ENCODE measurements at regions not wholly inside any gene's neighbourhood (a gene's known extent, or its start where the extent isn't known, plus 50 kb on each side); places are given as distances from the start of the nearest gene placed in this dataset.

DNA sequence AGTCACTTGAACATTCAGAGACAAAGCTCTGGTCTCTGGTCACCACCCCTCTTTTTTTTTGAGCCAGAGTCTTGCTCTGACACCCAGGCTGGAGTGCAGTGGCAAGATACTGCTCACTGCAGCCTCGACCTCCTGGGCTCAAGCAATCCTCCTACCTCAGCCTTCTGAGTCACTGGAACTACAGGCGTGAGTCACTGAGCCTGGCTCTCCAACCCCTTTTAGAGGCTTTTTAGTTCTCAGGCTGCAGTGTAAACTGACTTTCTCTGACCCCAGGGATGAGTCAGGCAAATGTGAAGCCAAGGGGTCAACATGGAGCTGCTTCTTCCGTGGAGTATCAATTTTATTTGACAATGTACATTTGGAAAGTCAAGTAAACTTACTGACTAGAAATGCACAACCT, 229.2 kb downstream of the PTTG2 start:
- no peak for DNase-seq

- DNase-seq, result no peak
Observed at GRCh38 chr4:38190717-38191178, 230.6 kb downstream of the PTTG2 start.

DNA sequence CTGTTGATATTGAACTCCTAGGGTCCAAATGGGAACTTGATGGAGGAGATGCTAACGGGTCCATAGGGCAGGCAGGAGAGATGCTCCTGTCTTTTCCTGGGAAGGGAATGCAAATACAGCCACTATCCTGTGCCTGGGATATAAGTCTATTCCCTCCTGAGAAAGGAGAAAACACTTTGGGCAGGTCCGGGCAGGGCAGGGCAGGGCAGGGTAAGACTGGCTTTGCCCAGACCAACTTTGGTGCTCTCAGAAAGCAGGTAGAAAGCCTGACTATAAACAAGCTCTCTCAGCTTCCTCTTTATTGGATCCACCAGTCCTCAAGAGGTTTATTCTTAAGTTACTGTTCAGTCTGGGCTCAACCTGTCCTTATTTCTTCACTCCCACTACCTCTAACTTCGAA, 232.3 kb downstream of the PTTG2 start:
- no peak for DNase-seq

GRCh38 chr4:38193236-38193863, 233.2 kb downstream of the PTTG2 start:
- DNase-seq, result no peak

GRCh38 chr4:38194047-38194602, 233.9 kb downstream of the PTTG2 start:
- DNase-seq, result no peak

DNA sequence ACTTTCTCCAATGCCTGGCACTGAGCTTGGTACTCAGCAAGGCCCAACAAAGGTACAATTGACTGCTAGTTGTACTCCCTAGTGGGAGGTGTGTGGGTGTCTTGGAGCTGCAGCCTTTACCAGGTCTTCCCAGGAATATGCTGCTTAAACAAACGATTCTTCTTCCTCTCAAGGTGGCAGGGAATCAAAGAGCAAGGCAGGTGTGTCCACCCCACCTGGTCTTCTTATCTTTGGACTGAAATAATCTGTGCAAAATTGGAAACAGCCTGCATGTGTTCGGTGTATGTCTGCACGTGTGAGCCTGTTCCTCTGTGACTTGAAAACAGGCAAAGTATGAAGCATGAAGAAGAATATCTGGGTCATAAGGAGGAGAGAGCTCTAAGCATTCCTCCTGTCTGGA, 235.3 kb downstream of the PTTG2 start:
- no peak for DNase-seq

DNA sequence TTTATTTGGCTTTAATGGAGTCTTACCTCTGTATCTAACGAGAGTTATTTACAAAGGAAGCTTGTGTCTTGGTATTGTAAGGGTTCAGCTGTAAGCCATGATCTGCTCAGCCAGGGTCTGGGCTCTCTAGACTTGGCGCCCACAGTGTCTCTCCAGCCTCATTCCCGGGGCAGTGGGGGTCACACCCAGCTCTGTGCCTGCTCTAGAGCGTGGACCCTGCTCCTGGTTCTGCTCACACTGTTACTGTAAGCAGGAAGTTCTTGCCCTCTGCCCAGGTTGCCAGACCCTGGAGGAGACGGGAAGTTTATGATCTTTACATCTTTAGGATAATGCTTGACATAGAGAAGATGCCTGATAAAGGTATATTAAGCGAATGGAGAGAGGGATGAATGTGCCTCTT, 235.7 kb downstream of the PTTG2 start:
- no peak for DNase-seq

DNA sequence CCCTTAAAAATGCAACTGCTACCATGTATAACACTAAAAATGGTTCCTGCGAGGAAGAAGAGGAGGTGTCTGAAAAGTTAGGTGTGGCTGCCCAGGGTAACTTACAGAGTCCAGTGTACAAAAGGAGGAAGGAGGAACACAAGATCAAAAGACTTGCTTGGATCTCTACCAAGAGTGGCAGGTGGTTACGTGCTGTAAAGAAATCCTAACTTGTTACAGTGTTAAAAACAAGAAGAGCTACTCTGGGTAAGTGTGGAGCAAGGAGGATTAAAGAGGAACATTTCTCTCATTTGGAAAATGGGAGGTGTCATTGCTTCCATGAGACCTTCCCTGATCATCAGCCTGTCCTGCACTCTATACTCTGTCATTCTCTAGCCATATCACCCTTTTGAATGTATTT, 242.0 kb downstream of the PTTG2 start:
- no peak for DNase-seq

DNA sequence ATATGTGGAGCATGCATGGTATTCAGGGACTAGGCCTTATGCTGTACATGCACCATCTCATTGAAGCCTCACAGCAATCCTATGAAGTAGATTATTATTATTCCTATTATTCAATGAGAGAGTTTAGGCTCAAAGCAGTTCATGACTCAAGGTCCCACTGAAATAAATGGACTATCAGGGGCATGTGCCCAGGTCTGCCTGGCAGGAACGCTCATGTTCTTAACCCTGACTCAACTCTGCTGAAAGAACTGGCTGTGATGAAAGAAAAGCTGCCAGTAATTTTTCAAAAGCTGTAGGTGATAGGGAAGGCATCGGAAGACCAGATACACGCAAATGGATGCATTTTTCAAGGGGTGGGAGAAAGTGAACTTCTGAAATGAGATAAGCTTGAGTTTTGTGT, 243.4 kb downstream of the PTTG2 start:
- DNase-seq, result no peak

DNA sequence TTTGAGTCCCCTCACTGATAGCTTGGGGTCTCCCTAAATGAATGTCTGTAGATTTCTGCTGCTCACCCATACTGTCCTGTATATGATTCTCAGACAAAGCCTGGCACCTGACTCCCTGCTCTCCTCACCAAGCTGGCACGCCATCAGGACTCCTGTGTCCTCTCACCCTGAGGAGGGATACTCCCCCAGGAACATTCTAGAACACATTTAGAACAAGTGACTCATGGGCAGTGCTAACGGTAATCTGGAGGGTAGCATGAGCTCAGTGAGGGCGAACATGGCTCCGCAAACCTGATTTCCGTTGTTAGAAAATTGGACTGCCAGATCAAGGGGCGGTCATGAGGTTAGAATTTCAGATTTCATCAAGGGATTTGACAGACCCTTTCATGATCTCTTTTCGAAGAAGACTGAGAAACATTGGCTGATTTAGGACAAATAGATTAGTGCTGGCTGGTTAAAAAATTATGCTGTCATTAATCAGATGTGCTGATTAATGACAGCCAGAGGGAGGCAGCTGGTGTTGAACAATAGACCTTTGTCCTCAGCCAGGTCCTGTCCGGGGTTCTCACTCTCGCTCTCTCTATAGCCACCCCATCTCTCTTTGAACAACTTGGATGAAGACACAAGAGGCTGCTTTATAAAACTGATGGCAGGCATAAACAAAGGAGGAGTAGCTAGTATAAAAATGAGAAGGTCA, 244.3 kb downstream of the PTTG2 start:
- DNase-seq, result no peak

GRCh38 chr4:38205261-38205660, 245.1 kb downstream of the PTTG2 start:
- DNase-seq, result no peak

DNA sequence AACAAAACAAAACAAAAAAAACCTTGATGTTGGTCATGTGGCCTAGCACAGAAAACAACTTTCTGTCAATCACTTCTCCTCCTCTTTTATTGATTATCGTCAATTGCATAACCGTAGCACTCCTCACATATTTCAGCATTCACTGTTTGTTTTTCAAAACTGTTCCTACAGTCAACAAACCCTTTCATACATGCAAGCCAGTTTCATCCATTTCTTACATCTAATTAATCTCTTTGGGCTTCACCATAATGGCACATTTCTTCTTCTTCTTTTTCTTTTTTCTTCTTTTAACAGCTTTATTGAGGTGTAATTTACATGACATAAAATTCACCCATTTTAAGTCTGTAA, 246.9 kb downstream of the PTTG2 start:
- no peak for DNase-seq

DNA sequence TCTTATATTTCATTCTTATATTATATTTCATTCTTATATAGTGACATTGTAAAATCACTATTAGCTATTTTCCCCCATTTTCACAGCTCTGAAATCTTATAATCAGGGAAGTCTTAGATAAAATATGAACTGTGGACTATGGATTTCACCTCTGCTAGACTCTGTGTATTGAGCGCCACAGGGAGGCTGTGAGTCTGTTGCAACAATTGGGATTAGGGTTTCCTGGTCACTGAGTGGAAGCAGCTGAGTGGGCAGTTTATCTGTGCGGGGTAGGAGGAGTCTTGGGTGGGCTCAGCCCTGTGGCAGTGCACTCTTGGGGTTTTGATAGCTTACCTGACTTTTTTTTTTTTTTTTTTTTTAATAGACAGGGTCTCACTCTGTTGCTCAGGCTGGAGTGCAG, 249.5 kb downstream of the PTTG2 start:
- no peak for DNase-seq

DNA sequence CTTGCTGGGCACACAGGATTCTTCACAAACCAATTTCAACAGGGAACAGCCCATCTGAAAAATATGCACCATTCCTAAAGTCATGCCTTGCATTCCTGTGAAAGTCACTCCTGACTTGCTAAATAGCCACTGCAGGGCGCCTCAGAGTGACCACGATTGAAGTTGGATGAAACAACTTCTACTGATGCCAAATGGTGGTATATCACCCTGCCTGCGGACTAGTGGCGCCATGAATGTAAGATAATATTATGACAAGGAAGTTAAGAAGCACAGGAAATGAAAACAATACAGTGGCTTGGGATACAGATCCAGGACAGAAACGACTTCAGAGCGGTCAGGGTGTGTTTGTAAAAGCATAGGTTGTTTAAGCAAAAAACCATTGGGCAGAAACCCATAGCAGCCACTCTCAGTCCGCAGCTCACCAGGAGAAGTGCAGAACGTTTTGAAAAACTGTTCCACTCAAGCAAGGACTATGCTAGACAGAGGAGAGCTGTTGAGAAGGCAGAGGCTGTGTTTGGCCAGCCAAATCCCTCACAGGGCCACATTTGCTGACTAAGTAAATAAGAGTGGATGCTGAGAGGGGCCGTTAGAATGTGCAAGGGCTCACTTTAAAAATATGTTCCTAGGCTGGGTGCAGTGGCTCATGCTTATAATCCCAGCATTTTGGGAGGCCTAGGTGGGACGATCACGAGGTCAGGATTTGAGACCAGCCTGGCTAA, 250.4 kb downstream of the PTTG2 start:
- no peak for DNase-seq

GRCh38 chr4:38211885-38212284, 251.7 kb downstream of the PTTG2 start:
- no peak for DNase-seq

- DNase-seq, result no peak
Observed at GRCh38 chr4:38213083-38213805, 253.0 kb downstream of the PTTG2 start.

GRCh38 chr4:38222892-38223291, 262.7 kb downstream of the PTTG2 start:
- no peak for DNase-seq

GRCh38 chr4:38223306-38223705, 263.1 kb downstream of the PTTG2 start:
- no peak for DNase-seq

- DNase-seq, result no peak
Observed at GRCh38 chr4:38223782-38224236, 263.6 kb downstream of the PTTG2 start.

DNA sequence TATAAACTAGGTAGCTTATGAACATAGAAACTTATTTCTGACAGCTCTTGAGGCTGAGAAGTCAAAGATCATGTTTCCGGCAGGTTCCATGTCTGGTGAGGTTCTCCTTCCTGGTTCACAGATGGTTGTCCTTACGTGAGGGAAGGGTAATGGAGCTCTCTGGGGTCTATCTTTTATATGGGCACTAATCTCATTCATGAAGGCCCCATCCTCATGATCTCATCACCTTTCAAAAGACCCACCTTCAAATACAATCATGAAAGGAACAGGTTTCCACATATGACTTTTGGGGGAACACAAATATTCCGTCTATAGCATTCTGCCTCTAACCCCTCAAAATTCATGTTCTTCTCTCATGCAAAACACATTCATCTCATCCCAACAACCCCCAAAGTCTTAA, 264.7 kb downstream of the PTTG2 start:
- DNase-seq, result no peak

GRCh38 chr4:38226170-38226569, 266.0 kb downstream of the PTTG2 start:
- DNase-seq, result no peak

GRCh38 chr4:38230121-38230801, 270.1 kb downstream of the PTTG2 start:
- no peak for DNase-seq
